Transverse colon (tissue), 4 donors: ENCODE measurements at regions not wholly inside any gene's neighbourhood (a gene's known extent, or its start where the extent isn't known, plus 50 kb on each side); places are given as distances from the start of the nearest gene placed in this dataset.

Source experiments
- POLR2AphosphoS5 ChIP-seq, 3 donors: sonication (generic); formaldehyde crosslinking; IDR thresholded peaks; one replicate each; pipeline ENCODE4 v1.6.1; 2016; ENCODE audit warnings: antibody characterized with exemption in 3 of 3
- TF ChIP-seq, protein P1 (sequence below), 5 experiments: fragments of 200-600 bp in 3 of 5; fragments of 450-650 bp in 2 of 5; sonication (generic) in 3 of 5; IDR thresholded peaks; 1 replicate in 2 of 5; 2 replicates in 3 of 5; pipeline ENCODE4 v1.5.1; 2016 to 2017; ENCODE audit warnings: antibody characterized with exemption in 5 of 5, inconsistent platforms in 3 of 5, mild to moderate bottlenecking in 2 of 5, moderate library complexity in 1 of 5

- no peak for TF ChIP-seq POLR2AphosphoS5 (IDR thresholded peaks at IDR 0.05)
- TF ChIP-seq, protein P1, sequence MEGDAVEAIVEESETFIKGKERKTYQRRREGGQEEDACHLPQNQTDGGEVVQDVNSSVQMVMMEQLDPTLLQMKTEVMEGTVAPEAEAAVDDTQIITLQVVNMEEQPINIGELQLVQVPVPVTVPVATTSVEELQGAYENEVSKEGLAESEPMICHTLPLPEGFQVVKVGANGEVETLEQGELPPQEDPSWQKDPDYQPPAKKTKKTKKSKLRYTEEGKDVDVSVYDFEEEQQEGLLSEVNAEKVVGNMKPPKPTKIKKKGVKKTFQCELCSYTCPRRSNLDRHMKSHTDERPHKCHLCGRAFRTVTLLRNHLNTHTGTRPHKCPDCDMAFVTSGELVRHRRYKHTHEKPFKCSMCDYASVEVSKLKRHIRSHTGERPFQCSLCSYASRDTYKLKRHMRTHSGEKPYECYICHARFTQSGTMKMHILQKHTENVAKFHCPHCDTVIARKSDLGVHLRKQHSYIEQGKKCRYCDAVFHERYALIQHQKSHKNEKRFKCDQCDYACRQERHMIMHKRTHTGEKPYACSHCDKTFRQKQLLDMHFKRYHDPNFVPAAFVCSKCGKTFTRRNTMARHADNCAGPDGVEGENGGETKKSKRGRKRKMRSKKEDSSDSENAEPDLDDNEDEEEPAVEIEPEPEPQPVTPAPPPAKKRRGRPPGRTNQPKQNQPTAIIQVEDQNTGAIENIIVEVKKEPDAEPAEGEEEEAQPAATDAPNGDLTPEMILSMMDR (IDR thresholded peaks at IDR 0.05) = peak; percentile 39 to 64 (median 57)
Observed at GRCh38 chr6:126804332-126805064, 314.0 kb upstream of the RSPO3 start.
